Sigmoid colon (tissue), 6 donors: ENCODE measurements at regions not wholly inside any gene's neighbourhood (a gene's known extent, or its start where the extent isn't known, plus 50 kb on each side); places are given as distances from the start of the nearest gene placed in this dataset.

Source experiments
- DNase-seq: peaks from one replicate; pipeline ENCODE4 v3.0.0-alpha.2; 2019
- H3K27ac ChIP-seq, 4 donors: fragments of 200-600 bp; sonication (generic); one replicate each; pipeline ENCODE4 v1.5.1; 2016 to 2019; ENCODE audit warnings: mild to moderate bottlenecking in 1 of 4
- H3K27me3 ChIP-seq, 3 donors: fragments of 200-600 bp; sonication (generic); one replicate each; pipeline ENCODE4 v1.5.1; 2019; ENCODE audit warnings: mild to moderate bottlenecking in 1 of 3
- H3K36me3 ChIP-seq, 4 donors: fragments of 200-600 bp; sonication (generic); one replicate each; pipeline ENCODE4 v1.5.1; 2016 to 2019
- H3K4me1 ChIP-seq, 4 donors: fragments of 200-600 bp; sonication (generic); one replicate each; pipeline ENCODE4 v1.5.1; 2017 to 2019
- H3K4me3 ChIP-seq, 4 donors: fragments of 200-600 bp; sonication (generic); one replicate each; pipeline ENCODE4 v1.5.1; 2017 to 2019; ENCODE audit warnings: mild to moderate bottlenecking in 2 of 4, moderate library complexity in 1 of 4
- H3K9me3 ChIP-seq, 4 donors: fragments of 200-600 bp in 3 of 4; sonication (generic) in 3 of 4; one replicate each; pipeline versions ENCODE4 v1.5.1 to v1.6.1; 2013 to 2019
- EP300 ChIP-seq, 4 donors: sonication (generic); formaldehyde crosslinking; IDR thresholded peaks; one replicate each; pipeline ENCODE4 v1.6.1; 2017; ENCODE audit warnings: antibody characterized with exemption in 4 of 4
- POLR2A ChIP-seq, 2 donors: fragments of 450-650 bp; IDR thresholded peaks; one replicate each; pipeline ENCODE4 v1.6.1; 2016; ENCODE audit warnings: antibody characterized with exemption in 2 of 2, mild to moderate bottlenecking in 2 of 2, moderate library complexity in 2 of 2
- POLR2AphosphoS5 ChIP-seq, 4 donors: sonication (generic); formaldehyde crosslinking; IDR thresholded peaks; one replicate each; pipeline ENCODE4 v1.6.1; 2017; ENCODE audit warnings: antibody characterized with exemption in 4 of 4
- WGBS, 2 donors: extraction: QIAGEN DNeasy Blood & Tissue Kit; methylation state at CpG; one replicate each; pipeline ENCODE4 v1.1.7; 2013; 5-methylcytosine and 5-hydroxymethylcytosine counted together
- intact Hi-C: fragments of 100-400 bp; cut with DNase I; formaldehyde crosslinking; loops from one replicate; pipeline ENCODE4 v1.15.1; 2023
- TF ChIP-seq, protein P1 (sequence below), 4 experiments: fragments of 450-650 bp in 3 of 4; fragments of 200-600 bp in 1 of 4; IDR thresholded peaks; one replicate each; pipeline ENCODE4 v1.5.1; 2016 to 2019; ENCODE audit warnings: antibody characterized with exemption in 4 of 4, mild to moderate bottlenecking in 3 of 4, moderate library complexity in 2 of 4
- donor health status: healthy with polysubstance abuse.
- donor health status: healthy.

GRCh38 chr6:147142684-147143245 lies 61.5 kb upstream of the STXBP5 start:
- Histone ChIP-seq H3K27ac (no peak overlapping the region), H3K27me3 (no peaks in the 10 kb centered on the region), H3K9me3 (no peaks in the 10 kb centered on the region), H3K4me1 (no peaks in the 10 kb centered on the region), H3K4me3 (no peak overlapping the region), H3K36me3 (no peaks in the 10 kb centered on the region)
- WGBS, 2 donors, result 88 to 94% methylated on average over 3 of the region's 3 CpGs
- no peak for DNase-seq
- intact Hi-C loops, result no loop called here
- TF ChIP-seq, protein P1, sequence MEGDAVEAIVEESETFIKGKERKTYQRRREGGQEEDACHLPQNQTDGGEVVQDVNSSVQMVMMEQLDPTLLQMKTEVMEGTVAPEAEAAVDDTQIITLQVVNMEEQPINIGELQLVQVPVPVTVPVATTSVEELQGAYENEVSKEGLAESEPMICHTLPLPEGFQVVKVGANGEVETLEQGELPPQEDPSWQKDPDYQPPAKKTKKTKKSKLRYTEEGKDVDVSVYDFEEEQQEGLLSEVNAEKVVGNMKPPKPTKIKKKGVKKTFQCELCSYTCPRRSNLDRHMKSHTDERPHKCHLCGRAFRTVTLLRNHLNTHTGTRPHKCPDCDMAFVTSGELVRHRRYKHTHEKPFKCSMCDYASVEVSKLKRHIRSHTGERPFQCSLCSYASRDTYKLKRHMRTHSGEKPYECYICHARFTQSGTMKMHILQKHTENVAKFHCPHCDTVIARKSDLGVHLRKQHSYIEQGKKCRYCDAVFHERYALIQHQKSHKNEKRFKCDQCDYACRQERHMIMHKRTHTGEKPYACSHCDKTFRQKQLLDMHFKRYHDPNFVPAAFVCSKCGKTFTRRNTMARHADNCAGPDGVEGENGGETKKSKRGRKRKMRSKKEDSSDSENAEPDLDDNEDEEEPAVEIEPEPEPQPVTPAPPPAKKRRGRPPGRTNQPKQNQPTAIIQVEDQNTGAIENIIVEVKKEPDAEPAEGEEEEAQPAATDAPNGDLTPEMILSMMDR (IDR thresholded peaks at IDR 0.05), result no peak
- TF ChIP-seq EP300 (IDR thresholded peaks at IDR 0.05) (no peak), POLR2A (IDR thresholded peaks at IDR 0.05) (no peak), POLR2AphosphoS5 (IDR thresholded peaks at IDR 0.05) (no peak)

DNA sequence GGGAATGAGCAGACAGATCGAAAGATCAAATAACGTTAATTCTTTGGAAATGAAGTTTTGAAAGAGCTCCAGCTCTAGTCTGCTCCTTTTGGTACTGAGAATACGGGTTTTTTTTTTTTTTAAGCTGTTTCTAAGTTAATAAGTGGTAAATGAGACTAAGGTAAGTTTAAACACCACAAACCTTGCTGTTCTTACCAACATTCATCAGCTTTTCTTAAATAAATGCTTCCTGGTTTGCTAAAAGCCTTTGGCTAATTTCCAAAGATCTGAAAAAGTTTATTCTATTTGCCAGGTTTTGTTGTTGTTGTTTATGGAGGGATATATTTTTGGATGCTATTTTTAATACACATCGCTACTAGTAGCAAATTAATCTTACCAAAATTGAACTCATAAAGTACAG lies 55.1 kb upstream of the STXBP5 start:
- H3K4me1 ChIP-seq, result no peaks in the 10 kb centered on the region
- WGBS, 2 donors, result 91 to 93% methylated on average over 4 of the region's 4 CpGs
- H3K27ac ChIP-seq, result no peak overlapping the region
- H3K9me3 ChIP-seq, result no peaks in the 10 kb centered on the region
- no peaks in the 10 kb centered on the region for H3K36me3 ChIP-seq
- H3K4me3 ChIP-seq, result no peak overlapping the region
- DNase-seq, result no peak
- intact Hi-C loops, result no loop called here
- no peak for TF ChIP-seq POLR2A (IDR thresholded peaks at IDR 0.05)
- TF ChIP-seq, protein P1 (IDR thresholded peaks at IDR 0.05), result no peak
- TF ChIP-seq EP300 (IDR thresholded peaks at IDR 0.05), result no peak
- H3K27me3 ChIP-seq, result no peaks in the 10 kb centered on the region

DNA sequence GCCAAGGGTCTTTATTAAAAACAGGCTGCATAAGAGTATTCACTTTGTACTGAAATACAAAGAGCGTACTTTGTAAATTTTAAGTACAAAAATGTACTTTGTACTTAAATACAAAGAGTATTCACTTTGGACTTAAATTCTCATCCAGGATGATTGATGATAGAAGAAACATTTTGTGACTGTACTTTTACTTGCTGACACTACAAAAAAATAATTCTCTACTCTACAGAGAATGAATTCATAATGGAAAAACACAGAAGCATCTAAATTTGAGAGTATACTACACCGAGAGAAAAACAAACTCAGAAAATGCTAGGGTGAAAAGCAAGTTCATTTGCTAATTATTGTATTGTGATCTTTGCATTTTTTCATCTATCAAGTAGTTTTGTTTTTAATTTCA lies 54.4 kb upstream of the STXBP5 start:
- Histone ChIP-seq H3K27ac (no peak overlapping the region), H3K36me3 (no peaks in the 10 kb centered on the region), H3K9me3 (no peaks in the 10 kb centered on the region), H3K4me3 (no peak overlapping the region), H3K27me3 (no peaks in the 10 kb centered on the region), H3K4me1 (no peaks in the 10 kb centered on the region)
- intact Hi-C loops, result no loop called here
- TF ChIP-seq, protein P1 (IDR thresholded peaks at IDR 0.05), result no peak
- no peak for TF ChIP-seq POLR2A (IDR thresholded peaks at IDR 0.05)
- no peak for TF ChIP-seq EP300 (IDR thresholded peaks at IDR 0.05)
- no peak for TF ChIP-seq POLR2AphosphoS5 (IDR thresholded peaks at IDR 0.05)
- no peak for DNase-seq
- WGBS, 2 donors, result 60 to 84% methylated on average over 2 of the region's 2 CpGs

GRCh38 chr6:147150293-147150692 lies 53.9 kb upstream of the STXBP5 start:
- 25 to 65% methylated on average over 1 of the region's 1 CpG for WGBS, 2 donors
- no peak for TF ChIP-seq POLR2AphosphoS5 (IDR thresholded peaks at IDR 0.05)
- TF ChIP-seq, protein P1 (IDR thresholded peaks at IDR 0.05), result no peak
- TF ChIP-seq EP300 (IDR thresholded peaks at IDR 0.05), result no peak
- TF ChIP-seq POLR2A (IDR thresholded peaks at IDR 0.05), result no peak
- DNase-seq, result no peak
- H3K4me3 ChIP-seq, result no peak overlapping the region
- no peaks in the 10 kb centered on the region for H3K36me3 ChIP-seq
- no peak overlapping the region for H3K27ac ChIP-seq
- no peaks in the 10 kb centered on the region for H3K4me1 ChIP-seq
- intact Hi-C loops, result no loop called here
- no peaks in the 10 kb centered on the region for H3K9me3 ChIP-seq
- no peaks in the 10 kb centered on the region for H3K27me3 ChIP-seq
